CD4-positive, alpha-beta T cell treated with Interleukin-17A for 4 hours (primary cell): ENCODE measurements at regions not wholly inside any gene's neighbourhood (a gene's known extent, or its start where the extent isn't known, plus 50 kb on each side); places are given as distances from the start of the nearest gene placed in this dataset.
A peak's percentile ranks its signal among the peaks of the same experiment; 100 is the strongest.
"Not testable (repeated sequence)": the region's sequence is repeated elsewhere in the genome, so short reads cannot be mapped to it uniquely, and the experiment has no call there.

Experiments
- DNase-seq: peaks from one replicate; pipeline ENCODE4 v3.0.0-alpha.2; 2020; ENCODE audit warnings: mixed read lengths

DNA sequence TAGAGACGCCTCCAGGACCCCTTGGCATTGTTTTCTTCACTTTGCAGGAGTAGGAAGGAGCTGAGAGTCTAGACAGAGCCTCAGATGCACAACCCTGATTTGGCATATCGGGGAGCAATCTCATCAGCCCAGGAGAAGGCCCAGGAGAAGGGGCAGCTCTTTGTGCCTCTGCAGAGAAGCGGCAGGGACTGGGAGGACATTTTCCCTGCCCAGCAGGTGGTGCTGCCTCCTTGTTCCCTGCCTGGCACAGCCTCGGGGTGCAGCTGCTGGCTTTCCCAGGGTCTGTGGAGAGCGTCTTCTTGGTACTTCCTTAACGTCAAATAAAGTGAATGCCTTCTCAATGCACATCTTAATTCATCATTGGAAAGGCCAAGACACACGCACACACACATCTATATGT is 419.5 kb downstream of the TMEM121 start:
- DNase-seq: peak; percentile 43

DNA sequence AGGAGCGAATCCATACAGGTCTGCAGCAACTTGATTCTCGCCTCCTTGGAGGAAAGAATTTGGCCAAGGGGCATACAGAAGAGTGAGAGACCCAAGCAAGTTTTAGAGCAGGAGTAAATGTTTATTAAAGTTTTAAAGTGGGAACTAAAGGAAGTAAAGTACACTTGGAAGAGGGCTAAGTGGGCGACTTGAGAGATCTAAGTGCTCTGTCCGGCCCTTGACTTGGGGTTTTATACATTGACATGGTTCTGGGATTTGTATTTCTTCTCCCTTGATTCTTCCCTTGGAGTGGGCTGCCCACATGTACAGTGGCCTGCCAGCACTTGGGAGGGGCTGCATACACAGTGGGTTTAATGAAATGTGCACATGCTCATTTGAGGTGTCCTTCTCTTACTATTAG is 421.2 kb downstream of the TMEM121 start:
- no peak for DNase-seq

DNA sequence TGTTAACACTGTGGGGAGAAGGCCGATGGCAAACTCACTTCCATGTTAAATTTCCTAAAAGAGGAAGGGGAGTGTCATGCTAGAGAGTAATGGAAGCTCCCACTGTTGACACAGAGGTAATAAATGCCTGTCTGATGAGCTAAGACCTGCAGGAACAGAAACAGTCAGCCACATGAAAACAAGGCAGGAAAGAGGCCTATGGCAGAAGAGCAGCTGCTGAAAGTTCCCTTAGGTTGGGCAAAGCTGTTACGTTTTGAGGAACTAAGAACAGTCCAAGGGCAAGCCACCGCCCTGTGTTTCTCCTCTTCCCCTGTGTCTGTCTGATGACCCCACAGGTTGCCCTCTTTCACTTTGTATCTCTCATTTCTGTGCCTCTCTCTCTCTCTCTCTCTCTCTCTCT is 422.6 kb downstream of the TMEM121 start:
- not testable (repeated sequence) for DNase-seq

DNA sequence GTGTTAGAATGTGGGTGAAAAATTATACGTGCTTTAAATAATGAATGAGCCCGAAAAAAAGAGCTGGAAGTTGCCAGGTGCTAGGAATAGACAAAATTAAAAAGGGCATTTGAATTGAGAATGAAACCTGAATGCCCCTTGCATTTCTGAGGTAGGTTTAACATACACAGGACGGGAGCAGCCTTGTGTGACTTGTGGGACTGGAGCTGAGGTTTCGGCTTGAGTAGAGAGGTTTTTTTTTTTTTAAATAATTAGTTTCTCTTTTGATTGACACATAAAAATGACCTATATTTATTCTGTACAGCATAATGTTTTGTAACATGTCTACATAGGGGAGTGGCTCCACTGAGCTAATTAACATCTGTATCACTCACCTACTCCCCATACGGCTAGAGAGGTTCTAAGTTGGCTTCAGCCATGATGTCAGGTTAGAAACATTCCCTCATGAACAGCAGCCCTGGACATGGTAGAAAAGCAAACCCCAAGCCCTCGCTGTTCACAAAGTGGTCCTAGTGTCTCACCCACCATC is 424.0 kb downstream of the TMEM121 start:
- DNase-seq: not testable (repeated sequence)

DNA sequence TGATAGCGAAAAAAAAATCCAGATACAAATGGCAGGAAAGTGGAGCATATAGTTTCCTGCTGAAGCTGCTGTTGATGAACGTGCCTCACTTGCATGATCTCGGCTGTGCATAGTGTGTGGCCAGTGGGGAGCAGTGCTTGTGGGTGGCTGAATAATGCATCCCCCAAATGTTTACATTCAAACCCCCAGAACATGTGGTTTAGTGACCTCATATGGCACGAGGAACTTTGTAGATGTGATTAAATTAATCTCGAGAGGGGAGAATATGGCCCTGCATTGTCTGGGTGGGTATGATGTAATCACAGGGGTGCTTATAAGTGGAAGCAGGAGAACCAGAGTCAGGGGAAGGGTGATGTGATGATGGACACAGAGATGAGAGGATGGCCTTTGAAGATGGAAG is 425.0 kb downstream of the TMEM121 start:
- DNase-seq: no peak

DNA sequence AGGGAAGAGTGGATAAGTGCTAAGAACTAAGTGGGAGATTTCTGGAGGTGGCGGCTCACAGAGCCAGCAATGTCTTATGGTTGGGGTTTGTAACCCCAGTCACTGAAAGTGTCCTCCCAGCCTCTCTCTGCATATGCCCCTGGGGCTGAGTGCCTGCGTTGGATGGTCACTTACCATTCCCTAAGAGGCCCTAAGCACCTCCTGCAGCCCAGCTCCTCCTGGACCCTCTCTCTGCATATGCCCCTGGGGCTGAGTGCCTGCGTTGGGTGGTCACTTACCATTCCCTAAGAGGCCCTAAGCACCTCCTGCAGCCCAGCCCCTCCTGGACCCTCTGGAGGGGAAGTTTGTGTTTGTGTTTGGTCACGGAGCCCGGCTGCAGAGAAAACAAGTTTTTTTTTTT is 425.8 kb downstream of the TMEM121 start:
- DNase-seq: no peak

DNA sequence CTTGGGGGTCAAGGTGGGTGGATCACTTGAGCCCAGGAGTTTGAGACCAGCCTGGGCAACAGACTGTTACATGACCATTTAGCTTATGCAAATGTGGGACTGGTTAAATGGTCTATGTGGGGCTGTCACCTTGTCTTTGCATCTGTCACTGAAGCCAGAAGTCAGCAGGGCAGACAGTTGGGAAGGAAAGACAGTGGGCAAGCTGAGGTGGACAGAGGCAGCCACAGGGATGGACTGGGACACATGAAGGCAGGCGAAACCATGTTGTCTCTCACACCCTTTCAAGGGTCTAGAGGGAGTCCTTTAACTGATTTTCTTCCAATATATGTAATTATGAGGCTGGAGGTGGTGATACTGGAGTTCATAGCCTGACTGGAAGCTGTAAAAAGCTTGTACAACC is 426.4 kb downstream of the TMEM121 start:
- no peak for DNase-seq

DNA sequence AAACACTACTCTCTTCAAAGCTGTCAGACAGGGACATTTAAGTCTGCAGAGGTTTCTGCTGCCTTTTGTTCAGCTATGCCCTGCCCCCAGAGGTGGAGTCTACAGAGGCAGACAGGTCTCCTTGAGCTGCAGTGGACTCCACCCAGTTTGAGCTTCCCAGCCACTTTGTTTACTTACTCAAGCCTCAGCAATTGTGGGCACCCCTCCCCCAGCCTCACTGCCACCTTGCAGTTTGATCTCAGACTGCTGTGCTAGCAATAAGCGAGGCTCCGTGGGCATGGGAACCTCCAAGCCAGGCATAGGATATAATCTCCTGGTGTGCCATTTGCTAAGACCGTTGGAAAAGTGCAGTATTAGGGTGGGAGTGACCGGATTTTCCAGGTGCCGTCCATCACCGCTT is 435.2 kb downstream of the TMEM121 start:
- not testable (repeated sequence) for DNase-seq

DNA sequence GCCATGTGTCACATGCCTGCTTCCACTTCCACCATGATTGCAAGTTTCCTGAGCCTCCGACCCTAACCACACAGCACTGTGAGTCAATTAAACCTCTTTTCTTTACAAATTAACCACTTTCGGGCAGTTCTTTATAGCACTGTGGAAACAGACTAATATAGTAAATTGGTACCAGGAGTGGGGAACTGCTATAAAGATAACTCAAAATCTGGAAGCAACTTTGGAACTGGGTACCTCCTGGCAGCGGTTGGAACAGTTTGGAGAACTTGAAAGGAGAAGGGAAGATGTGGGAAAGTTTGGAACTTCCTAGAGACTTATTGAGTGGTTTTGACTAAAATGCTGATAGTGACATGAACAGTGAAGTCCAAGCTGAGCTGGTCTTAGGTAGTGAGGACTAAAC is 436.1 kb downstream of the TMEM121 start:
- no peak for DNase-seq

DNA sequence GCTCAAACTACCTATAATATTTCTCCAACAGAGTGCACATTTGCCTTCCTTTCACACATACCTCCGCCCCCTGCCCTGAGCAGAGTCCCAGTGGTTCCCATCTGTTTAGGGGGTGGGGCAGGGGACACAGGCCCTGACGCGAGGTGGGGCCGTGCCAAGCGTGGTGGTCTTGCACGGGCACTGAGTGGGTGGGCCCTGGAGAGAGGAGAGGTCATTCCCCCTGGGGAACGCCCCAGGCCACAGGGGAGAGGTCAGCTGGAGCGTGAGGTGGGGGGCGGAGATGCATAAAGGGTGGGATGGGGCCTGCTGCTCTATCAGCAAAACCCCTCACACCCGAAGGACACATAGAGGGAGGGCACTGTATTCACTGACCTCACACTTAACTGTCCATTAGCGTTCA is 441.9 kb downstream of the TMEM121 start:
- no peak for DNase-seq

DNA sequence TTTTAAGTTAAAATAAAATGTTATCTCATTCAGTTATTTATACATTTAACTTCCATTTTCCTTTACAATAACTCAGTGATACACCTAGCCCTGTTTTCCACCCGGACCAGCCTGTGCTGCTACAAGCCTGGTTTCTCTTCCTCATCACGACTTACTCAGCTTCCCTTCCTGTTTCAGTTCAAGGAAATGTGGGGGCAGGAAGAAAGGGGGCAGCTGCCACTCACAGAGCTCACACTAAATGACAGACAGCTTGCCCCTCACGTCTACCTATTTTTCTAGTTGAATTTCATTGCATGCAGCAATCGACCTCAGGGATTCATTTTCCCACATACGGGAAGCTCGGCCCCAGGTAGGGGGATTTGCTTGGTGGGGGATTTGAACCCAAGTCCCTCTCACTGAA is 442.6 kb downstream of the TMEM121 start:
- DNase-seq: not testable (repeated sequence)

DNA sequence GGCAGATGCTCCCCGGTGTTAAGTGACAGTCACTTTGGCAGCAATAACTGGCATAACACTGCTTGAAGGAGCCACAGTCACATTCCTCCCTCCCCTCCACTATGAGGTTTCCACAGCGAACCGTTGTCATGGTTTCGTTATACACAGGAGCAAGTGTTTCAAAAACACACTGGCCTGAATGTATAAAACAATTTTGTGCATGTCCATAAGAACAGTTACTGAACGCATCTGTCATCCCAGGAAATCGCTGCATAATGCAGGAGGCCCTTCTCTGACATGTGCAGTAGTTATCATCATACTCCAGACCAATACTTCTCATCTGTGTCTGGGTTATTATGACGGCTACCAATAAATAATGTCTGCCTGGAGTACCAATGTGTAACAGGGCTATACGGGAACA is 444.4 kb downstream of the TMEM121 start:
- DNase-seq: not testable (repeated sequence)

DNA sequence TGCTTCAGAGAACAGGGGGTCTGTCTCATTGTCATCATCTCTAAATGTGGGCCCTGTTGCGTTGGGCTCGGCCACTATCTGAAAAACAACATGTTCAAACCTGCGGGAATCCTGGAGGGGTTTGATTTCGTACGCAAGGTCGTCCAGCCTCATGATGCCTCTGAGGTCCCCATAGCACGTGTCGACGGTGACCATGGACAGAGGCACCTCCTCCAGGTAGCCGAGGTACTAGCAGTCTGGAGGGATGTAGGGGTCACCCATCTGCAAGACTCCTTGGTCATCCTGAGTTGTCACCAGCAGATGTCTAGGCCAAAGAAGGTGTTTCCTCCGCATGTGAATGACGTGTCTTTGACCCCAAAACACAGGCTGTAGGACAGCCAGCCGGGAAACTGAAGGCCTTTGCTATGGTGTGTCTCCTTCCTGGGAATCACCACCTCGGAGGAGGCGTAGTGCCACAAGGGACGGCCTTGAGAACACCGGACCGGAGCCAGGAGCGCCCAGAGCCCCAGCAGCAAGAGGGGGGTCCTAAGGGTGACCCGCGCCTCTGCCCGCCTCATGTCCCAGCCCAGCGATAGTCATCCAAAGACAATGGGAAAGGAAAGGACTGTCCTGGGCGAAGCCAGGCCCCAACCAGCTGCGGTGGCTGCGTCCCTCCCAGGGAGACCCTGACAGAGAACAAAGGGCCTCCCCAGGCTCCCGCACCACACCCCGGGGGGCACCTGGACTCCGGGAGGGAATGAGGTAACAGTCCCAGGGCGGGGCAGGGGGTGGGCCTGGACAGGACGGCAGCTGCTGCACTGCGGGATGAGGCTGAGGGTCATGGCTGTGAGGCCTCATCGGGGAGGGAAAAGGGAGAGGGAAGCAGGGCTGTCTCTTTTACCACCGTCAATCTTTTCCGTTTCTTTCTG is 445.5 kb downstream of the TMEM121 start:
- no peak for DNase-seq

DNA sequence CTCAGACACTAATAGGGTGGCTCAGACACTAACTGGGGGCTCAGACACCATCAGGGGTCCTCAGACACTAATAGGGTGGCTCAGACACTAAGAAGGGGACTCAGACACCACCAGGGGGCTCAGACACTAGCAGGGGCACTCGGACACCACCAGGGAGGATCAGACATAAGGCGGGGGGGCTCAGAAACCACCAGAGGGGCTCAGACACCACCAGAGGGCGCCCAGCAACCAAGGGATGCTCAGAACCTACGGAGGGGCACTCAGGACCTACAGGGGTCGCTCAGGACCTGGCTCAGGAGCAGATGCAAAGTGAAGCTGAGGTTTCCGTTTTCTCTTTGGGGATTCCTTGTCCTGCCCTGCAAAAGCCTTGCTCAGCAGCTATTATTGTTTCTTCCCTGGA is 448.5 kb downstream of the TMEM121 start:
- DNase-seq: peak; percentile 81

DNA sequence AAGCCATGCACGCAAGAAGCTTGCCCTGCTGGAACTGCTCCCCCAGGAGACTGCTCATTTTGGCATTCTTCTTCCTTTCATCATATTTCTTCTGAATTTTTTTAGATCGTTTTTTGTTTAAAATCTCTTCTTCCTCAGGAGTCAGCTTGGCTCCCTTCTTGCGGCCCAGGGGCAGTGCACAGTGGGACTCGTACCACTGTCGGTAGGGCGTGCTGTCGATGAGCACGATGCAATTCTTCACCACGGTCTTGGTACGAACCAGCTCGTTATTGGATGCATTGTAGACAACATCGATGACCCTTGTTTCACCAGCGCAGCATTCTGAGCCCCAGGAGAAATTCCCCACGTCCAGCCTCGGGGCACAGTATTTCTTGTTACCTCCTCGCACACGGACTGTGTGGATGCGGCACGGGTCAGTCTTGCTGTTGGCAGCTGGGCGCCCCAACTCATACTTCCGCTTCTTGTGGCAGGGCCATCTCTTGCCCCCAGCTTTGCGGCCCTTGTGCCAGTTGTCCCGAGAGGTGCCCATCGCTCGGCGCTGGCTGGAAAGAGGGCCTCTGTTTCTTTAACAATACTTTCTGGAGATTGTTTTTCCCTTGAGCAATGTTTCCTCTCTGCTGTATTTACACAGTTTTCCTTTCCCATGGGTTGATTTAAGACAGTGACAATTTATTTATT is 452.4 kb downstream of the TMEM121 start:
- DNase-seq: no peak

DNA sequence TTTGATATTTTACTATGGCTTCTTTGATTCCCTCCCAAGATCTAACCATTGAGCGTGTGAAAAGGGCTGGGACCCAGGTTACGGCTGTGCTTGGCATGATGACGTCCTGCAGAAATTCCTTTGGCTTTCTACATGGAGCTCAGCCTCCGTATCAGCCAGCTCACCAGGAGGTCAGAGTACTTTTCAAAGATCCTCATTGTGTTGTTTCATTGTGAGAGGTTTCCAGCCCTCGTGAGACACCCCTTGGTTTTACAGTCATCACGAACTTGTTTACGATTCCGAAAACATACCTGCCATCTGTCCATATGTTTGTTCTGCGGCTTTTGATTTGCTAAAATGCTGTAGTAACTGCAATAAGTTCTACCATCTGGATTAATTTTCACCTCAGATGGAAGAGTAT is 453.1 kb downstream of the TMEM121 start:
- no peak for DNase-seq

DNA sequence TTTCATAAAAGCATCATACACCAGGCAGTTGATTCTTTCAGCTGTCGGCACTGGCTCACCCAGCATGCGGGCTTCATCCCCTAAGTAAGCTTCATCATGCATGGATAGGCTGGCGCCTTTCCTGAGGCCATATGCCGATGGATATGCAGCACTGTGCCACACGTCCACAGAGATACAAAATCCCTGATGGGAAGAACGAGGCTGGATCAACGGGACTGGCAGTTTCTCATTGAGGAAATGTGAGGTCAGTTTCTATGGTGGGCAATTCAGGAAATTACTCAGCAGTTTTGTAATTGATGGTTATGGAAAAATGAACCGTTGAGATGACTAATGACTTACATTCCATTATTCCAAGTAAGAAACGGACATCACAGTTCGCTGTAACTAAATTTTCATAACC is 453.8 kb downstream of the TMEM121 start:
- no peak for DNase-seq

DNA sequence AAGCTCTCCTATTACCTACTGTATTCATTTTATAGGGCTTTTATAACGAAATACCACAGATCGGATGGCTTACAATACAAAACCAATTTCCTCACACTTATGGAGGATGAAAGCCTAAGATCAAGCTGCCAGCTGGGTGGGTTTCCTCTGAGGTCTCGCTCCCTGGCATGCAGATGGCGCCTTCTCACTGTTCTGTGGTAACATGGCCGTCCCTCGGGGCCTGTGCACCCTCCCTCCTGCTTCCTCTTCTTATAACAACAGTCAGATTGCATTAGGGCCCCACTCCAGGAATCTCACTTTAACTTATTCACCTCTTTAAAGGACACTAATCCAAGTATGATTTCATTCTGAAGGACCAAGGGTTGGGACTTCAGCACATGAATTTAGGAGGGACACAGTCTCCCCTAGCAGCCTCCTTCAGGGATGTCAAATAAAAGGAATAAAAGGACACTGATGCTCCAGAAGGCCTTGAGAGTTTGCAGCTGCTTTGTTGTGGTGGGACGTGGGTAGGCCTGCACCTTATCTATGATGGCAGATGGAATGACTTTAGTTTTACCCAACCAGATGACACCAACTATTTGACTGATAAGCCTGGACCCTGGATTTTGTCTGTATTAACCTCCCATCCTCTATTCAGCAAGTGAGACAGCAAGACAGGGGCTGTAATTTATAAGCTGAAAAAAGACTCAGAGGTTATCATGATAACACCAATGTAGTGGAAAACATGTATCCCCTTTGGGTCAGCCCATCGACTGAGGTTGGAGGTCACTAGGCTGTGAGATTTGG is 455.3 kb downstream of the TMEM121 start:
- peak; percentile 76 for DNase-seq

DNA sequence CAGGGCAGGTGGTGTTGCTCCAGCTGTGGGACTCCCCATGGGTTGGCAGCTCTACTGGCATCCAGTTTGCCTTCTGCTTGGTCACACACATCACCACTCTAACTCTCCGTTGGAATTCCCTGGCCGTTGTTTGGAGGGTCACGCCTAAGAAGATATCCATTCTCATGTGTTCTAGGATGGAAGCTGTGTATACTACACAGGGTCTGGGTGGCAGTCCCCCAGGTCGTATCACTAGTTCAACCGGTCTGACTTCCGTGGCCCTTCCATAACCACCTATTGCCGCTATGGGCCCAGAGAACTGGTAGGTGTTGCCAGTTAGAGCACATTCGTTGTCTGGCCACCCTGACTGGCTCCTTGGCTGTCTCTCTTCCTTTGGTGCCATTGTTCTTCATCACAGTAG is 456.3 kb downstream of the TMEM121 start:
- DNase-seq: no peak

DNA sequence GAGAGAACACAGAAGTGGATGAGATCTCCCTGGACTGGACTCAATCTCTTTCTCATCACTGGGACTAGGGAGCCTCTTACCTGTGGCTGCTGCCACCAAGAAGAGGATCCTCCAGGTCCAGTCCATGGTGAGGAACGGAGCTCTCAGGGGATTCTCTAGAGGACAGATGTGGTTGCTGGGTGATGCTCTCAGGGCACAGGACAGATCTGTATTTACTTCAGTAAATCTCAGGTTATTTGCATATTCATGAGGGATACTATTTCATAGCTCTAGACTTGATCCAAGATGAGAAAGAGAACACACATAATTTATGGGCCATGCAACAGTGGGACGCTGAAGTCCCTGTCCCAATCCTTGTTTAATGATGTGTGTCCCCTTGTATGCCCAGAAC is 460.5 kb downstream of the TMEM121 start:
- no peak for DNase-seq

DNA sequence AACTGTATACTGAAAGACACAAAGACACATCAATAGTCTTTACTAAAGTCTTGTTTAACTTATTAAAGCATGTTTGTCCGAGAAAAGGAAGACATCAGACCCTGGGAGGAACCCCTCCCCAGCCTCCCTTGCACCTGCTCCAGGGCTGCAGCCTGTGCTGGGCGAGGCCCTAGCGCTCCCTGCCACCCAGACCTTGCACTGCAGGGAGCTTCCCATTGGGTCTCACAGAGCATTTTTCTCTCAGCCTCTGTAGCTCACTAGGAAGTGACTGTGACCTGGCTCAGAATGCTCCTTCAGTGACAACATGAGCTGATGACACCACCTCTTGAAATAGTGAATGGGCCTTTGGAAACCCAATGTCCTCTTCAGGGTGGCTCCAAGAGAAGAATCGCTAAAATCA is 461.2 kb downstream of the TMEM121 start:
- peak; percentile 22 for DNase-seq

DNA sequence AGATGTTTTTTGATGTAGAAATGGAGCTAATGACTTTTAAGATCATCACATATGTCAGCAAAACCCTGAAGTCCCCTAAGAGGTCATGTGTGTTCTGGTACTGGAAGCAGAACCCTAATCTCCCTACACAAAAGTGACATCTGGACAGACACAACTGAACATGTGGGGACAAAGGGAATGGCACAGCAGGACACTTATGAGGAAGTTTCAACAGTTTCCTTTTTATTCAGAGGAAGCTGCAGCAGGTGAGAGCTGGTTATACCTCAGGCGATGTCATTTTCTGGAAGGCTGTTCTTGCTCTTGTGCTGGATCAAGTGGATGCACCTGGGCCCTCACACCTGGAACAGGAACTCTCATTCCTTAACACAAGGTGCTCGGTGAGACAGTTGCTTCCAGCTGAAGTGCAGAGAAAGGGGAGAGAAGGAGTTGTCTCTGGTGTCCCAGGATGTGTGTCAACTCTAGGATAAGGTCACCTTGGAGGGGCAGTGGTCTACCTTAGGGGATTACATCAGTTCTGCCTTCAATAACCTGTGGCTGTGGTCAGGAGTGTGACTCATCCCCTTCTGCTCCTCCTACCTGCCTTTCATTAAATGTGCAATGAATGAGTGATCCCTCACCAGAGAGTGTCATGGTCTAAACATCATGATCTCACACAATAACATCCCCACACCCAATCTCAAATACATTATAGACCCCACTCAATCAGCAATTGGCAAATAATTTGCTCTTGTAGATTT is 463.4 kb downstream of the TMEM121 start:
- peak; percentile 54 for DNase-seq

DNA sequence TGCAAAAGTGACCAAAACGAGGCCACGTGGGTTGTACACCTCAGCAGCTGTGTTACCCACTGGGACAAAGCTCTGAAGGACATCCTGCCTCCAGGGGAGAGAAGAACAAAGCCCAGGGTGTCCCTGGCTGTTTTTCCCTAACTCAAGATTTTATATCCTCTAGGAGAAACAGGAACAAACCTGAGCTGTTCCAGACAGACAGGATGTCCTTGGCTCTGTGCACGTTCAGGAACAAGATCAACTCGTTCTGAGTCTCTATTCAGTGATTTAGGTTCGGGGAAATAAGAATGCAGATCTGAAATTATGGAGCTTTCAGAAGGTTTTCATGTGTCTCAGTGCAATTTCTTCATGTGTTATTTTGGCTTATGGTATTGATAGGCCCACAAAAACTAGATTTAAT is 465.3 kb downstream of the TMEM121 start:
- not testable (repeated sequence) for DNase-seq
